DND-41 (cell line): ENCODE measurements at regions not wholly inside any gene's neighbourhood (a gene's known extent, or its start where the extent isn't known, plus 50 kb on each side); places are given as distances from the start of the nearest gene placed in this dataset.

Experiments used
- EZH2 ChIP-seq: IDR thresholded peaks from 3 replicates; pipeline ENCODE4 v1.6.1; 2012; ENCODE audit warnings: borderline replicate concordance, low read depth, mild to moderate bottlenecking, moderate library complexity, low read length, inconsistent platforms; ENCODE audit not compliant: severe bottlenecking
- TF ChIP-seq, protein P1 (sequence below): IDR thresholded peaks from 2 replicates; pipeline ENCODE4 v1.5.1; 2012; ENCODE audit warnings: borderline replicate concordance, low read length, moderate library complexity, mild to moderate bottlenecking; ENCODE audit not compliant: poor library complexity, severe bottlenecking; ENCODE audit errors: extremely low read depth

- TF ChIP-seq, protein P1, sequence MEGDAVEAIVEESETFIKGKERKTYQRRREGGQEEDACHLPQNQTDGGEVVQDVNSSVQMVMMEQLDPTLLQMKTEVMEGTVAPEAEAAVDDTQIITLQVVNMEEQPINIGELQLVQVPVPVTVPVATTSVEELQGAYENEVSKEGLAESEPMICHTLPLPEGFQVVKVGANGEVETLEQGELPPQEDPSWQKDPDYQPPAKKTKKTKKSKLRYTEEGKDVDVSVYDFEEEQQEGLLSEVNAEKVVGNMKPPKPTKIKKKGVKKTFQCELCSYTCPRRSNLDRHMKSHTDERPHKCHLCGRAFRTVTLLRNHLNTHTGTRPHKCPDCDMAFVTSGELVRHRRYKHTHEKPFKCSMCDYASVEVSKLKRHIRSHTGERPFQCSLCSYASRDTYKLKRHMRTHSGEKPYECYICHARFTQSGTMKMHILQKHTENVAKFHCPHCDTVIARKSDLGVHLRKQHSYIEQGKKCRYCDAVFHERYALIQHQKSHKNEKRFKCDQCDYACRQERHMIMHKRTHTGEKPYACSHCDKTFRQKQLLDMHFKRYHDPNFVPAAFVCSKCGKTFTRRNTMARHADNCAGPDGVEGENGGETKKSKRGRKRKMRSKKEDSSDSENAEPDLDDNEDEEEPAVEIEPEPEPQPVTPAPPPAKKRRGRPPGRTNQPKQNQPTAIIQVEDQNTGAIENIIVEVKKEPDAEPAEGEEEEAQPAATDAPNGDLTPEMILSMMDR: no peak
- no peak for TF ChIP-seq EZH2
These were observed 414.9 kb downstream of the COG6 start for GRCh38 chr13:40070357-40070756.
